Keratinocyte (primary cell): ENCODE measurements at regions not wholly inside any gene's neighbourhood (a gene's known extent, or its start where the extent isn't known, plus 50 kb on each side); places are given as distances from the start of the nearest gene placed in this dataset.

Source experiments
- CTCF ChIP-seq, 3 experiments: IDR thresholded peaks in 1 of 3; conservative IDR thresholded peaks in 1 of 3; optimal IDR thresholded peaks in 1 of 3; 2 replicates in 2 of 3; 3 replicates in 1 of 3; pipeline versions ENCODE3 to v1.5.1; 2011; ENCODE audit warnings: low read length in 3 of 3, mild to moderate bottlenecking in 3 of 3, moderate library complexity in 2 of 3, control low read depth in 1 of 3, inconsistent platforms in 1 of 3; ENCODE audit not compliant: insufficient read depth in 2 of 3; ENCODE audit errors: extremely low read depth in 1 of 3
- EZH2 ChIP-seq: IDR thresholded peaks from one replicate; pipeline ENCODE4 v1.6.1; 2012; ENCODE audit warnings: inconsistent platforms, mild to moderate bottlenecking, low read length, moderate library complexity

GRCh38 chr15:35161694-35162093 lies 76.6 kb upstream of the NANOGP8 start:
- TF ChIP-seq CTCF (optimal IDR thresholded peaks at IDR 0.05 in 1 of 3, IDR thresholded peaks at IDR 0.05 in 1 of 3, conservative IDR thresholded peaks at IDR 0.05 in 1 of 3; ENCODE audit: extremely low read depth in 1 of 3, insufficient read depth in 2 of 3, low read length in 3 of 3): no peak
- no peak for TF ChIP-seq EZH2
